MM.1S (cell line): ENCODE measurements at regions not wholly inside any gene's neighbourhood (a gene's known extent, or its start where the extent isn't known, plus 50 kb on each side); places are given as distances from the start of the nearest gene placed in this dataset.

Source experiments
- DNase-seq: peaks from one replicate; pipeline ENCODE4 v3.0.0-alpha.2; 2015
- H2AFZ ChIP-seq: fragments of 300-600 bp; sonication (generic); 2 replicates; pipeline ENCODE4 v1.6.0; 2016; ENCODE audit warnings: antibody characterized with exemption, low read length
- H3F3A ChIP-seq: fragments of 300-600 bp; sonication (generic); 2 replicates; pipeline ENCODE4 v1.6.1; 2016; ENCODE audit warnings: mild to moderate bottlenecking, antibody characterized with exemption, low read length, moderate library complexity, mixed read lengths; ENCODE audit not compliant: insufficient read depth
- H3K27ac ChIP-seq: fragments of 300-600 bp; sonication (generic); 2 replicates; pipeline ENCODE4 v1.5.1; 2016; ENCODE audit warnings: mild to moderate bottlenecking, low read length
- H3K27me3 ChIP-seq: fragments of 300-600 bp; sonication (generic); replicated peaks from 2 replicates; pipeline ENCODE4 v1.6.0; 2016; ENCODE audit warnings: low read length; ENCODE audit not compliant: insufficient read depth
- H3K36me3 ChIP-seq: fragments of 300-600 bp; sonication (generic); replicated peaks from 2 replicates; pipeline ENCODE4 v1.6.1; 2016; ENCODE audit warnings: mild to moderate bottlenecking, low read length, mixed read lengths; ENCODE audit not compliant: insufficient read depth
- H3K4me1 ChIP-seq: fragments of 300-600 bp; sonication (generic); 2 replicates; pipeline ENCODE4 v1.6.1; 2016; ENCODE audit warnings: low read length, mixed read lengths
- H3K4me2 ChIP-seq: fragments of 300-600 bp; sonication (generic); 2 replicates; pipeline ENCODE4 v1.6.0; 2016; ENCODE audit warnings: low read depth, low read length
- H3K4me3 ChIP-seq: fragments of 300-600 bp; sonication (generic); 2 replicates; pipeline ENCODE4 v1.5.1; 2016; ENCODE audit warnings: low read length, mixed read lengths
- H3K79me2 ChIP-seq: fragments of 300-600 bp; sonication (generic); 2 replicates; pipeline ENCODE4 v1.6.1; 2016; ENCODE audit warnings: mixed run types, low read length, mixed read lengths
- H3K9ac ChIP-seq: fragments of 300-600 bp; sonication (generic); 2 replicates; pipeline ENCODE4 v1.6.1; 2016; ENCODE audit warnings: low read length, mixed read lengths
- H3K9me2 ChIP-seq: fragments of 300-600 bp; sonication (generic); replicated peaks from 2 replicates; pipeline ENCODE4 v1.6.1; 2016; ENCODE audit warnings: mild to moderate bottlenecking, low read length, mixed read lengths; ENCODE audit not compliant: insufficient read depth
- H3K9me3 ChIP-seq: fragments of 300-600 bp; sonication (generic); replicated peaks from 2 replicates; pipeline ENCODE4 v1.6.1; 2016; ENCODE audit warnings: mild to moderate bottlenecking, low read length, mixed read lengths; ENCODE audit not compliant: insufficient read depth
- H4K20me1 ChIP-seq: fragments of 300-600 bp; sonication (generic); 2 replicates; pipeline ENCODE4 v1.6.1; 2016; ENCODE audit warnings: mild to moderate bottlenecking, low read length, moderate library complexity, mixed read lengths; ENCODE audit not compliant: insufficient read depth
- EZH2 ChIP-seq: fragments of 300-600 bp; sonication (generic); optimal IDR thresholded peaks from 2 replicates; pipeline ENCODE3; 2017; ENCODE audit warnings: low read depth, mild to moderate bottlenecking, antibody characterized with exemption, low read length, mixed read lengths
- EZH2phosphoT487 ChIP-seq: fragments of 300-600 bp; sonication (generic); IDR thresholded peaks from 2 replicates; pipeline ENCODE4 v1.6.1; 2018; ENCODE audit warnings: antibody characterized with exemption, low read length
- TF ChIP-seq, protein P1 (sequence below): fragments of 300-600 bp; sonication (generic); IDR thresholded peaks from 2 replicates; pipeline ENCODE4 v1.5.1; 2016; ENCODE audit warnings: antibody characterized with exemption, low read length, mixed read lengths

DNA sequence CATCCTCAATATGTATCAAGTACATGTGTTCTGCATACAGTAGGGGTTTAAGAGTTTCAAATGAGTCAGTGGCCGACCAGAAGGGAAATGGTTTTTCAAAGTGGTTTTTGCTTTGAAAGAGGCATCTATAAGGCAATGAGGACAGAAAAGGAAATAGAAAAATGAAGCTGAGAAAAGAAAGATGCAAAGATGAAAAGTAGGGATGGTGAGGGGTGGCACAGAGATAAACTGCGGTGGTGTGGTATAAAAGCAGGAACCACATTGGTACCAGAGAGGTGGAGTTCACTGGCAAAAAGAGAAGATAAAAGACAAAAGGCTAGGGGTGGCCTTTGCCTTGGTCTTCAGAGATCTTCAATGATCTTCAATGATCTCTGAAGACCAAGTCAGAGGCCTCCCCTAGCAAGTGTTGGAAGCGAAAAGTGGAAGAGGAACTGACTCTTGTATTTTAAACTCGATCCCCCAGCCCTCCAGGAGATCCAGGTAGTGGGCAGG, 144.0 kb upstream of the KRR1 start:
- Histone ChIP-seq H3K4me1 (no peaks in the 10 kb centered on the region), H3K79me2 (no peaks in the 10 kb centered on the region), H3K9ac (no peak overlapping the region), H4K20me1 (no peaks in the 10 kb centered on the region), H3K27me3 (no peaks in the 10 kb centered on the region), H3K36me3 (no peaks in the 10 kb centered on the region), H3K4me3 (no peak overlapping the region), H3K27ac (no peak overlapping the region), H3K9me3 (no peaks in the 10 kb centered on the region), H3K4me2 (no peak overlapping the region), H3K9me2 (no peaks in the 10 kb centered on the region), H3F3A (no peaks in the 10 kb centered on the region), H2AFZ (no peak overlapping the region)
- no peak for DNase-seq
- no peak for TF ChIP-seq EZH2

DNA sequence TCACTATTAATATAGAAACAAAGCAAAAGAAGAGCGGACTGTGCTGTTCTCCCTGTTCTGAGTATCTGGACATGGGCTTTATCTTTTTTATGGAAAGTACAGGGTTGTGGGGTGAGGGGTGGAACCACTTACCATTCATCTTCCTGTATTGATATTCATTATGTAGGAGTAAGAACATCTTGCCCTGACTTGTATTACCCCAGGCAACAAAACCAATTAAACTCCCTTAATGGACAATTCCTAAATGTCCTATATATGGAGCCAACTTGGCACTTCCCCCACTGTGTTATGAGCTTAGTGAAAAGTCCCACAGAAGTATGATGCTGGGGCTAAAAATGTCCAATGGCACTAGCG, 139.9 kb upstream of the KRR1 start:
- Histone ChIP-seq H3K9me2 (no peaks in the 10 kb centered on the region), H3K36me3 (no peaks in the 10 kb centered on the region), H2AFZ (no peak overlapping the region), H3K9ac (no peak overlapping the region), H3F3A (no peaks in the 10 kb centered on the region), H4K20me1 (no peaks in the 10 kb centered on the region), H3K4me1 (no peaks in the 10 kb centered on the region), H3K27me3 (no peaks in the 10 kb centered on the region), H3K79me2 (no peaks in the 10 kb centered on the region), H3K4me2 (no peak overlapping the region), H3K9me3 (no peaks in the 10 kb centered on the region), H3K4me3 (no peak overlapping the region), H3K27ac (no peak overlapping the region)
- TF ChIP-seq EZH2phosphoT487, result no peak
- TF ChIP-seq EZH2, result no peak
- TF ChIP-seq, protein P1, sequence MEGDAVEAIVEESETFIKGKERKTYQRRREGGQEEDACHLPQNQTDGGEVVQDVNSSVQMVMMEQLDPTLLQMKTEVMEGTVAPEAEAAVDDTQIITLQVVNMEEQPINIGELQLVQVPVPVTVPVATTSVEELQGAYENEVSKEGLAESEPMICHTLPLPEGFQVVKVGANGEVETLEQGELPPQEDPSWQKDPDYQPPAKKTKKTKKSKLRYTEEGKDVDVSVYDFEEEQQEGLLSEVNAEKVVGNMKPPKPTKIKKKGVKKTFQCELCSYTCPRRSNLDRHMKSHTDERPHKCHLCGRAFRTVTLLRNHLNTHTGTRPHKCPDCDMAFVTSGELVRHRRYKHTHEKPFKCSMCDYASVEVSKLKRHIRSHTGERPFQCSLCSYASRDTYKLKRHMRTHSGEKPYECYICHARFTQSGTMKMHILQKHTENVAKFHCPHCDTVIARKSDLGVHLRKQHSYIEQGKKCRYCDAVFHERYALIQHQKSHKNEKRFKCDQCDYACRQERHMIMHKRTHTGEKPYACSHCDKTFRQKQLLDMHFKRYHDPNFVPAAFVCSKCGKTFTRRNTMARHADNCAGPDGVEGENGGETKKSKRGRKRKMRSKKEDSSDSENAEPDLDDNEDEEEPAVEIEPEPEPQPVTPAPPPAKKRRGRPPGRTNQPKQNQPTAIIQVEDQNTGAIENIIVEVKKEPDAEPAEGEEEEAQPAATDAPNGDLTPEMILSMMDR, result no peak
- no peak for DNase-seq

DNA sequence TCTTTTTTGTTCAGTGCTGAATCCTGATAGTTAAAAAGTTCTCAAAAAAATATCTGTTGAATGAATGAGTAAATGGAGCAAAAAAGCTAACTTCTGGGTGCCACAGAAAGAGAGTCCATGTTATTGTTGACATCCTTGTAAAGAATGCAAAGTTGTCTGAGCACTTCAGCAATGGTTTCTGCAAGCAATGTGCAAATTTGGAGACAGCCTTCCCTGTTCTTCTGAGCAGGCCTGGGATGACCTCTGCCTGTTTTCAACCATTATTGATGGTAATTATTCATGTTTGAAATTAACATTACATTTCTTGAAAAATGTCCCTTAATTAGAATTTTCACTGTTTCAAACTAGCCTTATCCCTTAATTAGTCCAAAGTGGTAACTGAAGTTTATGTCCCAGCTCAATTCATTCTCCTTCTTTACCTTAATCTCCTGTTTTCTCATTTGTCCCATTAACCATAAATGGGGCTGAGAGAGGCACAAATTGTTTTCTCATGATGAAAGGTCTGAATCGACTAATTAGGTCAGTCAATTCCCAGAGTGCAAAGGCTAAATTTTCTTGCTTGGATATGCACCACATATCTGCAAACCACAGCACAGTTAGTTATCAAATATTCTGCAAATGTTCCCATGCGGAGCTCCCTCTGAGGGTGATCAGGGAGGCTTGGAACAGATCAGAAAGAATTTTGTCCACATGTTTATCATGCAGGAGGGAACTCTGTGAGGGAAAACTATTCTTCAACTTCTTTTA, 139.4 kb upstream of the KRR1 start:
- Histone ChIP-seq H3K27ac (no peak overlapping the region), H3K4me2 (no peak overlapping the region), H4K20me1 (no peaks in the 10 kb centered on the region), H3K9me2 (no peaks in the 10 kb centered on the region), H3K79me2 (no peaks in the 10 kb centered on the region), H3K4me1 (no peaks in the 10 kb centered on the region), H3K9ac (no peak overlapping the region), H3K36me3 (no peaks in the 10 kb centered on the region), H3K9me3 (no peaks in the 10 kb centered on the region), H3F3A (no peaks in the 10 kb centered on the region), H3K27me3 (no peaks in the 10 kb centered on the region), H2AFZ (no peak overlapping the region), H3K4me3 (no peak overlapping the region)
- TF ChIP-seq, protein P1, result no peak
- no peak for TF ChIP-seq EZH2phosphoT487
- no peak for TF ChIP-seq EZH2
- DNase-seq, result no peak

DNA sequence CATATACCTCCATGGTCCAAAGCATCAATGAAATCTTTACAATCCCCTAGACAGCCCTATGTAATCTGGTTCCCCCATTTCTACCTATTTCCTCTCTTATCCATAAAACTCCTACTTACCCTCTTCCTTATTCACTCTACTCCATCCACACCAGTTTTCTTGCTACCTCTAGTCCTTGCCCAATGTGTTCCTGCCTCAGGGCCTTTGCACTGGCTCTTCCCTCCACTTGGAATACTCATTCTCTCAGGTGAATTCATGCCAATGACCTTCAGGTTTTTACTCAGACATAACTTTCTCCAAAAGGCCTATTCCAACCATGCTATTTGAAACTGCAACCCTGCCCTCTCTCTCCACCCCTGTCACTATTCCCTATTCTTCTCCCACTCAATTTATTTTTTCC, 138.7 kb upstream of the KRR1 start:
- Histone ChIP-seq H3K27ac (no peak overlapping the region), H3K79me2 (no peaks in the 10 kb centered on the region), H3K9me3 (no peaks in the 10 kb centered on the region), H3K9ac (no peak overlapping the region), H3F3A (no peaks in the 10 kb centered on the region), H3K27me3 (no peaks in the 10 kb centered on the region), H3K4me1 (no peaks in the 10 kb centered on the region), H2AFZ (no peak overlapping the region), H3K4me3 (no peak overlapping the region), H3K9me2 (no peaks in the 10 kb centered on the region), H4K20me1 (no peaks in the 10 kb centered on the region), H3K4me2 (no peak overlapping the region), H3K36me3 (no peaks in the 10 kb centered on the region)
- TF ChIP-seq EZH2phosphoT487, result no peak
- TF ChIP-seq, protein P1, result no peak
- no peak for TF ChIP-seq EZH2
- no peak for DNase-seq
